T47D (cell line): ENCODE measurements at regions not wholly inside any gene's neighbourhood (a gene's known extent, or its start where the extent isn't known, plus 50 kb on each side); places are given as distances from the start of the nearest gene placed in this dataset.

Experiments
- DNase-seq, 2 experiments: peaks; one replicate each; pipeline versions ENCODE4 v3.0.0 to v3.0.0-alpha.2; 2011 to 2012; ENCODE audit warnings: low read depth in 1 of 2, low spot score in 1 of 2
- JUND ChIP-seq: IDR thresholded peaks from 2 replicates; pipeline ENCODE4 v1.6.1; 2012; ENCODE audit warnings: low read depth
- in situ Hi-C: cut with HindIII; loops from 2 replicates; pipeline ENCODE4 v1.10.0; 2016; ENCODE audit warnings: low sequenced_read_pairs, low pct_unique_long_range_greater_than_20kb

GRCh38 chr1:199301472-199302217 is 662.8 kb downstream of the PTPRC start:
- no peak for TF ChIP-seq JUND
- DNase-seq, result no peak
- in situ Hi-C loops, result no loop called here

- no peak for TF ChIP-seq JUND
- in situ Hi-C loops, result no loop called here
- no peak for DNase-seq
Measured at GRCh38 chr1:199302554-199302953, 663.7 kb downstream of the PTPRC start.

GRCh38 chr1:199303035-199303434 is 664.2 kb downstream of the PTPRC start:
- DNase-seq, result no peak

GRCh38 chr1:199305053-199305452 is 666.2 kb downstream of the PTPRC start:
- no peak for TF ChIP-seq JUND
- in situ Hi-C loops, result no loop called here
- DNase-seq, result no peak

More at GRCh38 chr1:199303035-199303434, 664.2 kb downstream of the PTPRC start:
- in situ Hi-C loops, result no loop called here
- no peak for TF ChIP-seq JUND

- TF ChIP-seq JUND, result no peak
- in situ Hi-C loops, result no loop called here
- no peak for DNase-seq
Measured at GRCh38 chr1:199307496-199308264, 668.8 kb downstream of the PTPRC start.

GRCh38 chr1:199308349-199308846 is 669.6 kb downstream of the PTPRC start:
- no peak for TF ChIP-seq JUND
- in situ Hi-C loops, result no loop called here
- DNase-seq, result no peak

GRCh38 chr1:199310708-199311107 is 671.9 kb downstream of the PTPRC start:
- in situ Hi-C loops, result no loop called here

GRCh38 chr1:199311478-199312262 is 672.8 kb downstream of the PTPRC start:
- in situ Hi-C loops, result no loop called here
- no peak for TF ChIP-seq JUND
- DNase-seq, result no peak

More at GRCh38 chr1:199310708-199311107, 671.9 kb downstream of the PTPRC start:
- DNase-seq, result no peak
- no peak for TF ChIP-seq JUND

- in situ Hi-C loops, result no loop called here
- no peak for TF ChIP-seq JUND
- DNase-seq, result no peak
Measured at GRCh38 chr1:199312626-199313025, 673.8 kb downstream of the PTPRC start.

GRCh38 chr1:199313444-199313843 is 674.6 kb downstream of the PTPRC start:
- DNase-seq, result no peak
- in situ Hi-C loops, result no loop called here
- no peak for TF ChIP-seq JUND

GRCh38 chr1:199319341-199319740 is 680.5 kb downstream of the PTPRC start:
- in situ Hi-C loops, result no loop called here
- TF ChIP-seq JUND, result no peak
- no peak for DNase-seq

- in situ Hi-C loops, result no loop called here
- no peak for TF ChIP-seq JUND
- no peak for DNase-seq
Measured at GRCh38 chr1:199322278-199322677, 683.4 kb downstream of the PTPRC start.

GRCh38 chr1:199333180-199333579 is 694.3 kb upstream of the NR5A2 start:
- no peak for TF ChIP-seq JUND
- no peak for DNase-seq
- in situ Hi-C loops, result no loop called here
